HUDEP-2 (cell line): ENCODE measurements at regions not wholly inside any gene's neighbourhood (a gene's known extent, or its start where the extent isn't known, plus 50 kb on each side); places are given as distances from the start of the nearest gene placed in this dataset.

ENCODE experiments used
- DNase-seq, 76 experiments: peaks; one replicate each; lab custom pipeline; 2025; ENCODE audit not compliant: unreplicated experiment in 76 of 76; lab: John Stamatoyannopoulos, UW

DNA sequence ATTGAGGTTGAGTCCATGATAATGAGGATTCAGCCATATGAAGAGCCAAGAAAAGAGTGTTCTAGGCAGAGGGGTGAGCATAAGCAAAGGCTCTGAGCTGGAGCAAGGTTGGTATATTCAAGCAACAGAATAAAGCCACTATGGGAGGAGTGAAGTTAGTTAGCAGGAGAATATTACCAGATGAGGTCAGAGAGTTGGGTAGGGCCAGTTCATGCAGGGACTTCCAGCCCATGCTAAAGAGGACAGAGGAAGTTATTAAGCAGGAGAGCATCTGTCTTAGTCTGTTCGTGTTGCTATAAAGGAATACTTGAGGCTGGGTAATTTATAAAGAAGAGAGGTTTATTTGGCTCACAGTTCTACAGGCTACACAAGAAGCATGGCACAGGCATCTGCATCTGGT lies 57.1 kb upstream of the ATG10 start:
- no peak for DNase-seq

DNA sequence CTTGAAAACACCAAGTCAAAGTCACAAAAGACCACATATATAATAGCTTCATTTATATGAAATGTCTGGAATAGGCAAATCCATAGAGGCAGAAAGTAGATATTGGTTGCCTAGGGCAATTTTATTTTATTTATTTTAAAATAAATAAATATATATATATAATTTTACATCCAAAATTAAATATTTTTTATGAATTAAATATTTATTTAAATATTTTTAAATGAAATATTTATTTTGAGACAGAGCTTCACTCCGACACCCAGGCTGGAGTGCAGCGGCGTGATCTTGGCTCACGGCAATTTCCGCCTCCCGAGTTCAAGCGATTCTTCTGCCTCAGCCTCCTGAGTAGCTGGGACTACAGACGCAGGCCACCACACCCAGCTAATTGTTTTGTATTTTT lies 58.9 kb upstream of the ATG10 start:
- DNase-seq, result no peak

DNA sequence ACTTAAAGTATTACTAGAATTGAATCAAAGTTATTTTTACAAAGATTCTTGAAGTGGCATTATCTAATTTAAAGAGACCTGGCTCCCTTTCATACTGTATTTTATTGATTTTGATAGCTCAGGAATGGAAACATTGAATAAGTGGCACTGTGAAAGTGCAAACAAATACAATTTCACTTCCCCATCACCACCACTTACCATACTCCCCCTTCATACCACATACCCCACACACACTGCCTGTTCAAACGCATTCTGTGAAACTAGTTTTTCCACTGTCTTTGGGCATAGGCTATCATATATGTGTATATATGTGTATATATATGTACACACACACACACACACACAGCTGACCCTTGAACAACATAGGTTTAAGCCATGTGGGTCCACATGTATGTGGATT lies 62.1 kb upstream of the ATG10 start:
- no peak for DNase-seq

DNA sequence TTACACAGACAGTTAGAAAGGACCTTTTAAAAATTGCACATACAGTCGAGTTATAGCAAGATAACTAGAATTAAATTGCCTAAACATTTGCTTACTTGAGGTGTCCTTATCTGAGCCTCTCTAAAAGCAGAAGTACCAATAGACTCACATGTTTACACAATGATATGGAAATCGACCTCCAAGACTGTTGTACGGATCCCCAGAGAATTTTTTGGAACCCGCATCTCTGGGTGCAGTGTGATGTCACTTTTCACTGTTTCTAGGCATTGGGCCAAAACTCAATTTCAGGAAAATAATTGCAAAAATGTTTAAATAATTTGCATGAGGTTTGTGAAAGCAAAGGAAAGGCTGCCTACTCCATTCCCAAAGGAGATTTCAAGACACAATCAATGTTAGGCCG lies 63.1 kb upstream of the ATG10 start:
- no peak for DNase-seq

DNA sequence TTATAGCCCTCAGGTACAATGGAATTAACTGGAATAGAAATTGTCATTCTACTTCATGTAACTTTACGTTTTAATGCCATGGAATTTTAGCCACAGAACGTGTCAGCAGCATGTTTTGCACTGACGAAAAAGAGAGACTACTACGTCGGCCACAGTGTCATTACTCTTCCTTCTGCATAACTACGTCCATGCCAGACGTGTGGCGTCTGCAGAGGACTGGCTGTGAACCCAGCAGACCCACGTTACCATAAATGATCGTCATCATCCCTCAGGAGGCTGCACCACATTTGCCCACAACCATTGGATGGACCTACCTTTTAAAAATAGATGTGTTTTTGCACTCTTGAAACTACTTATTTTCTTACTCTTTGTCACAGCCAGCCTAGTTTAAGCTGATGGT lies 63.8 kb upstream of the ATG10 start:
- no peak for DNase-seq

DNA sequence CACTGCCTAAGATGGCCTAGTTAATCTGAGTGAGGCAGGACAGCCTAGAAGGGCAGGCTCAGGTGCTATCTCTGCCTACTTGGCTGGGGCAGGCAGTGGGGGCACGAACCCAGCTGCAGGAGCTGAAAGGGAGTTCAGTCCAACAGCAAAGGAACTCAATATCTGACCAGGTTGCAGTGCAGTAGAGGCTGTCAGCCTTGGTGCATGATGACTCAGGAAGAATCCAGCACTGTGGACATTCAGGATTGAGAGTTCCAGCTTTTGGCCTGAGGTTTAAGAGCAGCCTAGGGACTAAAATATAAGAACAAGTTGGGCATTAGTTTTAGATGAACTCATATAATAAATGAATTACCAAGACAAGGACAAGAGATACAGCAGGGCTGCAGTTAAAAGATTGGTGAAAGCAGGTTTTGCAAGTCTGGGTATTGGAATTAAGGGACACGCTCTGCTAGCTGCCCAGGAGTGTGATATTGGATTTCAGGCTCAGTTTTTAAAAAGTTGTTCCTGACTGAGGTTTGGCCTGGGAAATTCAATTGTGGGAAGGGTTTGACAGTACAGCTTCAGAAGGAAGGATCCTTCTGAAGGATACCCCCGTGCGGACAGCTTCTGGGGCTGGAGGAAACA lies 64.7 kb upstream of the ATG10 start:
- no peak for DNase-seq

DNA sequence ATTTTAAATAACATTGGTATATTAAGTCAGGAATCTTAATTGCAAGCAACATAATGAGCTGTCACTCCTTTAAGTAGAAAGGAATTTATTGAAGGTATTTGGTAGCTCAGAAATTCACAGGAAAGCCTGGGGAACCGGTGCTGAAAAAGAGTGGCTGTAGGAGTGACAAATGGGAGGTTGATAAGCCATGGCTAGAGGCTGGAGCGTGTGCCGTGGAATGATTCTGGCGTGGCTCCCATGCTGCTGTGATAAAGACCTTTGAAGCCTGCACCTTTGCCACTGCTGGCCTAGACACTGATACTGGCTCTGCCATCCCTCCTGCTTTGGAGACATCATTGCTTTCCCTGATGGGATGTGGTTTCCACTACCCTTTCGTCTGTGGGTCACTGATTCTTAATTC lies 65.7 kb upstream of the ATG10 start:
- DNase-seq, result no peak

DNA sequence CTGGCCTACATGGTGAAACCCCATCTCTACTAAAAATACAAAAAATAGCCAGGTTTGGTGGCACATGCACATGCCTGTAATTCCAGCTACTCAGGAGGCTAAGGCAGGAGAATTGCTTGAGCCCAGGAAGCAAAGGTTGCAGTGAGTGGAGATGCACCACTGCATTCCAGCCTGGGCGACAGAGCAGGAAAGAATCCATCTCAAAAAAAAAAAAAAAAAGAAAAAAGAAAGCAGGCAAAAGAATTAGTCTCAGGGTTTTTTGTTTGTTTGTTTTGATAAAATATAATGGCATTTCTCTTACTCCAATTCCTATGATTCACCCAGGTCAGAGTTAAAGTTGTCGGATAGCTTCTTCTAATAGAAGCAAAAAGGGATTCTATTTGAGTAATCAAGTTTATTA lies 67.0 kb upstream of the ATG10 start:
- DNase-seq, result no peak

DNA sequence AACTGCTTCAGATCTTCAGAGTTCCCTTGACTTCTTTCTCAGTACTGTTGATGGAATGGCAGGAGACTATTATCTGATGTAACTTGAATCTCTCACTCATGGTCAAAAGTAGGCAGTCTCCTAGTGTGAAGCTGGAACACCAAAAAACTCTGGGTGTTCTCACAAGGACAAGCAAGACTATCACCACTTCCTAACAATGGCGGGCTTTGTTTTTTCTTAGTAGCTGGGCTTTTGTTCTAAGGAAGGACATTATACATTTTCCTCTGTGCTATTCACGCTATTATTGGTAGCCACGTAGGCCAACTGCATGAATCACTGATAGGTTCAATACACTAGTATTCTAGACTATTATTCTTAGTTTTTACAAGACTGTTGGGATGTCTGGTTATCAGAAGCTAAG lies 67.7 kb upstream of the ATG10 start:
- DNase-seq, result no peak

DNA sequence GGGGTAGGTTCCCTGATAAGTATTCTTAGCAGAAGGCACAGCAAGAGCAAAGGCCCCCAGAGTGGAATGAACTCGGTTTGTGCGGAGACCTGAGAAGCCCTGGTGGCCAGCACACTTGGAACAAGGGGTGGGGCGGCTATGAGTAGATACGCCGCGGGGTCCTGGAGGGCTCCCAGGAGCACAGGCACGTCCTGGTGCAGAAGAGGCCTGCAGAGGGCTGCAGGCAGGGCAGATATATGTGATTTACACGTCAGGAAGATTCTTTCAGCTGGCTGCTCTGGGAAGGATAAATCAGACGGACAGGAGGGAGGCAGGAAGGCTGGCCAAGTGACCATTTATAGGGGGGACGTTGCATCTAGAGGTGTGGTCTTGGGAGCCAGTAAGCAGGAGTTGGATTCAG lies 70.2 kb upstream of the ATG10 start:
- no peak for DNase-seq

DNA sequence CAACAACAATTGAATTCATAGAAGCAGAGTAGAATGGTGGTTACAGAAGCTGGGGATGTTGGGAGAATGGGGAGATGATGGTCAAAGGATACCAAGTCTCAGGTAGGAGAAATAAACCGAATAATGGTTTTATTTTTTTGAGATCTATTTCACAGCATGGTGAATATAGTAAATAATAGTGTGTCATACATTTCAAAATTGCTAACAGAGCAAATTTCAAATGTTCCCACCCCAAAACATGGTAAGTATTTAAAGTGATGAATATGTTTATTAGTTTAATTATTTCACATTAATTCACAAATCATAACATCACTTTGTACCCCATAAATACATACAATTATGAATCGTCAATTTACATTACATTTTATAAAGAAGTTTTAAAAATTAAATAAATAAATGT lies 72.7 kb upstream of the ATG10 start:
- no peak for DNase-seq

DNA sequence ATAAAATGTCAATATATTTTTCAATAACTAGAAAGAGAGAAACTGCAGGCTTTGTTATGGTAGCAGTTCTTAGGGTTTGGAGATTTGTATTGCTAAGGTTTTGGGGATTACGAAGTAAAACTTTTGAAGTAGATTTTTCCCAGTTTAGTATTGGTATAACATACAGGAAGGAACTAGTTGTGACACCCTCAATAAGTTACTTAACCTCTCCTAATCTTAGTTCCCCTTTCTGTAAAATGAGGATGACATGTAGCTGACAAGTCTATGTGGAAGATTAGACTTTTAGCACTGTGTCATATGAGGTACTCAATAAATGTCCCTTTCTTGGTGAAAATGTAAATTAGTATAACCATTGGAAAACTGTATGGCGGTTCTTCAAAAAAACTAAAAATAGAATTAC lies 73.4 kb upstream of the ATG10 start:
- no peak for DNase-seq

DNA sequence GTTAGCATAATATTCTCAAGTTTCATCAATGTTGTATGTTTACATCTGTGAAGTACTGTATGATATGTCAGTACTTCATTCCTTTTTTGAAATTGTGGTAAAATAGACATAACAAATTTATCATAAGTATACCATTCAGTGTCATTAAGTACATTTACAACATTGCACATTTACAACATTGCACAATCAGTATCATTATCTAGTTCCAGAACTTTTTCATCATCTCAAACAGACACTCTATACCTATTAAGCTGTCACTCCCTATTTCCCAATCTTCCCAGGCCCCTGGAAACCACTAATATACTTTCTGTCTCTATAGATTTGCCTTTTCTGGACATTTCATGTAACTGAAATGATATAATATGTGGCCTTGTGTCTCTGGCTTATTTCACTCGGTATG lies 75.1 kb upstream of the ATG10 start:
- no peak for DNase-seq

DNA sequence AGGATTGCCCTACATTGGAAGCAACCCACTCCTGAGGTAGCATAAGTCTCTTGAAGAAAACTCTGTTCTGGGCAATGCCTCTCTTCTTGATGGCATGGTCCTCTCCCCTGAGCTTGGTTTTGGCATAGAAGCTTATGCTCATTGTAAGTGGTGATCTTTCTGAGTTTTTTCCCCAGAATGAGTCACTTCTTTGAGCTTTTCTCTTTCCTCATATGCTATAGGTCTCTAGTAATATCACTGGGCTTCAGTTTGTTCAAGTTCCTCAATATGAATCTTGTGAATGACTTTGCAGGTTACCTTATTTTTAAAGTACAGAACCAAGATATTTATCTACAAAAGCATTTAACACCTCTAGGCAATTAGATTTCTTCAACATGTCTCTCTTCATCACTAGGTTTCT lies 76.5 kb upstream of the ATG10 start:
- DNase-seq, result no peak

DNA sequence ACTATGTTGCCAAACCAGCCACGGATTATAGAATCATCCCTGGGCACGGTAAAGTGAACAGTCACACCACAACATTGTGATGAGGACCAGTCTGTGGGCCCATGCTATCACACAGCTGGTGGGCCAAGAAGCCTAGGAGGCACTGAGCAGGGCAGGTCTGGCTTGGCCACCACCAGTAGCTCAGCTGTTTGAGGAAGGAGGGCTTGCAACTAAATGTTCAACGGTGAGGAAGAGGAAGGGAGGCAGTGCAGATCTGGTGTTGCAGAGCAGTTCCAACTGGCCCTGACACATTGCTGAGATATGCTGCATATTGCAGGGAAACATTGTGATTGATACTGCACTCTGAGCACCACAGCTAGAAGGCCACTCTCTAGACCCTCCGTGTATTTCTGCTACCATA lies 77.9 kb upstream of the ATG10 start:
- no peak for DNase-seq

DNA sequence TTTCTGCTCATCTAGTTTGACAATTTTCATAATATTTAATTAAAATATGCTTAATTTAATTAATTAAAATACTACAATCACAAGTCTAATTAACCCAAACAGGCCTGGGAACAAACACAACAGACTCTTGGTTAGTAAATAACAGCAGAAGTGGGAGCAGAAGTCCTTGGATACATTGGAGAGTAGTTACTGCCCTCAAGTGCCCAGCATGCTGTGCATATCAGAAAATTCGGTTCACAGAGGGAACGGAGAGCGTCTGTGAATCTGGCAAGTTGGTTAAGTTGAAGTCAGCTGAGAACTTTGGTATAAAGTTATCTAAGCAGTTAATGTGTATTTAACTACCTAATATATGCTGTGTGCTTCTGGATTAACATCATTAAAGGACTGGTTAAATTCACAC lies 87.0 kb upstream of the ATG10 start:
- DNase-seq, result no peak

DNA sequence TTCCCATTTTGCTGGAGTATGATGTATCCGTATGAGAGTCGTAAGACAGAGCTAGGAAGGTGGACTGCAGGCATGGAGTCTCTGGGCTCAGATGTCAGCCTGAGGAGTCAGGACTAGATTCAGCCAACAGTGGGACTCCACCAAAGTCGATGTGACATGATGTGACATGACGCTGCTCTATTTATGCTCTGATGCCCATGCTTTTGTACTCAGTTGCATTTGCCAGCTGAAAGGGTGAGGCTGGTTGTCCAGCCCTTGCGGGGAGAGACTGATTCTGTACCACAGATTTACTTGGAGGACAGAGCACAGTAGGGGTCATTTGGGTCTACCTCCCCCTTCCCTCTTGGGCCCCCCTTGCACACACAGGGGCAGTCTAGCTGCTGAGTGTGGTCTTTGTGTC lies 88.5 kb upstream of the ATG10 start:
- no peak for DNase-seq

DNA sequence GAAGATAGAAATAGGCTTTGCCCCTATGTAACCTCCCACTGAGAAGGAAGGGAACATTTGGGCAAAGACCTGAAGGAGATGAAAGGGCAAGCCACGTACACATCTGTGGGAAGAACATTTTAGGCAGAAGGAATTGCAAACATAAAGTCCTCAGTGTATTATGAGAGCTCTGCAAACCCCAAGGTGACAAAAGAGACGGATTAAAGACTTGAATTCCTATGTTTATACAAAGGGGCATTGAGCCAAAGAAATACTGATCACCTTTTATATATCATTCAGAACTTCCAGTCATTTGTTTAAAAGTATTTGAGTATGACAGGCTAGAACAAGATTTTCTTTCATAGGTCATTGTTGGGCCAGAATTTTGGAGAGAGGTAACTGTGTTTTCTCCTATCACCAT lies 90.2 kb upstream of the ATG10 start:
- DNase-seq, result no peak

DNA sequence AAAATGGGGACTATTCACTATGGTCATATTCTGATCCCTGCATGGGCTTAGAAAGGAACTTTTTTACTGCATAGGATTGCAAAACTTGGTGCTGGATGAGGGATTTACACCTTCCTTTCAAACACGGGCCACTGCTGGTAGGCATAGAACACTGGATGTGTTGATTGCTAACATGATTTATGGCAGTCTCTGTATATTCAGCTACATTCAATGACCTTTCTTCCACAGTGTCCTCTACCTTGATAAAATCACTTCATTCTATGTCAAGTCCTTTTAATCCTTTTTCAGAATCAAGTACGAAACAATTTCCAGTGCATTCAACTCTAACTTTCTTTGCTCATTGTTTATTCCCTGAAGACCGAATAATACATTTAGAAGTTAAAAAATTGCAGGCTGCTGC lies 91.9 kb upstream of the ATG10 start:
- DNase-seq, result no peak

DNA sequence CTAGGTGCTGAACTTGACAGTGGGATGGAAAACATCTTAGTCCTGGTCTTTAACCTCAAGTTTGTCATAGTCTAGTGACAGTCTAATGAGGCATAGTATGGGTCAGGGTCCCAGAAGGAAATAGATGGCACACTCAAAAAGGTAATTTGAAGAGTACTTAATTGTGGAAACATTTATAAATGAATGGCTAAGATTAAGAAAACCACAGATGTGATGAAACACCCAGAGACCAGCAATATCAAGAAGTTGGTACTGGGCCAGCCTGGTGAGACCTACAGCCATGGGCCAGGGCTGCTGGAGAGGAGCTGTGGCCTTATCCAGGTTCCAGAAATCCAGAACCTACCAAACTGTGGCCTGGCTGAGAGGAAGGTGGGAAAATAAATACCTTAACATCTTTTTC lies 93.5 kb upstream of the ATG10 start:
- DNase-seq, result no peak

DNA sequence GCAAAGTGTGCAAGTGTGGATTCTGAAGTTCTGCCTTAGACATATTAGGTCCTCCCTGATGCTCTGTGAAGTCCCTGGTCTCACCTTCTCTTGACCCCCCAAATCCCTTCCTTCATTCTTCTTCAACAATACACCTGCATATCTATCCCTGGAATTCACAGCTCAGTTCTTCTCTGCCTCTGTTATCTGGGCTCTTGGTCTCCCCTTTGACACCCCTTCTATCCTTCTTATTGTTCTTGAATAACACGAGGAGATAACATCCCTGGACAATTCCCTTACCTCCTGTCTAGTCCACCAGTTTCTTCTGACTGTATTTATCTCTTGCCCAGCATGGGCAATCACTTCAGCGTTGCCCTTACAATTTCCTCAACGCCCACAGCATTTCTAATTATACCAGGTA lies 104.8 kb upstream of the ATG10 start:
- DNase-seq, result no peak

DNA sequence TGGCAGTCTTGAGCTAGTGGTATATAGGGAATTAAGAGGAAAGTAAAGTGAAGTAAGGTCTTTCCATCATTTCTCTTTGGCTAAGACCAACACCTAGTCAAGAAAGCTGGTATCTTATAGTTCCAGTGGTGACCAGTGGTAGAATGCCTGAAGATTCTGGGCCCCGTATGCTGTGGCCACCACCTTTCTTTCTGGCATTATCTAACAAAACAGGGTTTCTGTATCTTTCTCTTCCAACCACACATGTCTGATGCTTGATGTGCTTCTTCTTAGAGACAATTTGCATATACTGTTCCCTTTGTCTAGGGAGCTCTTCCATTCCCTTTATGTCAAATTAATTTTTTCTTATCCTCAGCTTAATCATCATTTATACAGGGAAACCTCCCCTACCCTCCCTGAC lies 109.9 kb upstream of the SSBP2 start:
- DNase-seq, result no peak

DNA sequence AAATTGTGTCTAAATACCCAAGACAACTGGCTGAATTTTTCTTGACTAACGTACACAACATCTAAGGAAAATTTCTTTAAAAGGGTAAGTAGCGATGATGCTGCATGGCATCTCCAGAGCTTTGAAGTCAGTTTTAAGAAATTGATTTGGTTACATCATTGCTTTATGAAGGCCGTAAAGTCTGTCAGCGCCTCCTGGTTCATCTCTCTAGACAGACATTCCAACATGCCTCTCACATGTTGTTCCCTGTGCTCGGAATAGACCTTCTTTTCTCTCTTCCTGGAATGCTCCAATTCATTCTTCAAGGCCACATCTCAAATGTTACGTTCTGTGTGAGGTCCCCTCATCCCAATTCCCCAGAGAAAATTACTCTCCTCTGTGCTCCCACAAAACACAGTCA lies 108.7 kb upstream of the SSBP2 start:
- DNase-seq, result no peak
